Neural cell (in vitro differentiated cells): ENCODE measurements at regions not wholly inside any gene's neighbourhood (a gene's known extent, or its start where the extent isn't known, plus 50 kb on each side); places are given as distances from the start of the nearest gene placed in this dataset.

Experiments used
- H2AFZ ChIP-seq: fragments of 200-600, 300-800 bp; sonication (generic), shearing (Covaris generic); 2 replicates; pipeline ENCODE4 v1.6.0; 2014; ENCODE audit warnings: low read depth, mild to moderate bottlenecking, antibody characterized with exemption, low read length, moderate library complexity
- H3F3A ChIP-seq: fragments of 200-600 bp; shearing (Covaris generic); 2 replicates; pipeline ENCODE4 v1.6.1; 2016; ENCODE audit warnings: mild to moderate bottlenecking, moderate library complexity, mixed read lengths, antibody characterized with exemption, low read length; ENCODE audit not compliant: insufficient read depth, poor library complexity, severe bottlenecking
- H3K27ac ChIP-seq: fragments of 200-600, 300-800 bp; sonication (generic), shearing (Covaris generic); 2 replicates; pipeline ENCODE4 v1.5.1; 2014; ENCODE audit warnings: mild to moderate bottlenecking, low read length, moderate library complexity
- H3K27me3 ChIP-seq: fragments of 300-800, 200-600 bp; sonication (generic), shearing (Covaris generic); 2 replicates; pipeline ENCODE4 v1.6.0; 2014; ENCODE audit warnings: mild to moderate bottlenecking, low read depth, low read length, moderate library complexity; ENCODE audit not compliant: insufficient read depth
- H3K36me3 ChIP-seq: fragments of 300-800, 200-600 bp; sonication (generic), shearing (Covaris generic); 2 replicates; pipeline ENCODE4 v1.5.1; 2014; ENCODE audit warnings: mild to moderate bottlenecking, antibody characterized with exemption, low read length, moderate library complexity; ENCODE audit not compliant: insufficient read depth
- H3K4me2 ChIP-seq: fragments of 300-800, 200-600 bp; sonication (generic), shearing (Covaris generic); 2 replicates; pipeline ENCODE4 v1.6.0; 2014; ENCODE audit warnings: mild to moderate bottlenecking, low read length
- H3K4me3 ChIP-seq: fragments of 300-800, 200-600 bp; sonication (generic), shearing (Covaris generic); 2 replicates; pipeline ENCODE4 v1.5.1; 2014; ENCODE audit warnings: mild to moderate bottlenecking, low read length, moderate library complexity
- H3K79me2 ChIP-seq: fragments of 200-600 bp; shearing (Covaris generic); replicated peaks from 2 replicates; pipeline ENCODE4 v1.6.0; 2014; ENCODE audit warnings: mild to moderate bottlenecking, low read length, moderate library complexity; ENCODE audit not compliant: insufficient read depth
- H3K9ac ChIP-seq: fragments of 300-800, 200-600 bp; sonication (generic), shearing (Covaris generic); 2 replicates; pipeline ENCODE4 v1.6.1; 2016; ENCODE audit warnings: mild to moderate bottlenecking, low read length, mixed read lengths
- H3K9me2 ChIP-seq: fragments of 200-600 bp; shearing (Covaris generic); 2 replicates; pipeline ENCODE4 v1.6.1; 2016; ENCODE audit warnings: mild to moderate bottlenecking, low read length, mixed read lengths; ENCODE audit not compliant: insufficient read depth
- H3K9me3 ChIP-seq: fragments of 200-600, 300-800 bp; sonication (generic), shearing (Covaris generic); 2 replicates; pipeline ENCODE4 v1.6.1; 2016; ENCODE audit warnings: mild to moderate bottlenecking, mixed run types, low read length, moderate library complexity, mixed read lengths
- H4K20me1 ChIP-seq: fragments of 200-600 bp; shearing (Covaris generic); 2 replicates; pipeline ENCODE4 v1.6.1; 2016; ENCODE audit warnings: mild to moderate bottlenecking, mixed run types; ENCODE audit not compliant: insufficient read depth
- EP300 ChIP-seq: fragments of 450-650 bp; conservative IDR thresholded peaks from 2 replicates; pipeline ENCODE4 v1.6.1; 2014; ENCODE audit warnings: antibody characterized with exemption, mild to moderate bottlenecking, moderate library complexity; ENCODE audit not compliant: poor library complexity, severe bottlenecking
- EZH2 ChIP-seq: fragments of 200-600, 300-800 bp; shearing (Covaris generic), sonication (generic); IDR thresholded peaks from 2 replicates; pipeline ENCODE4 v1.6.1; 2014; ENCODE audit warnings: antibody characterized with exemption, low read length, borderline replicate concordance, mild to moderate bottlenecking; ENCODE audit not compliant: insufficient read depth, poor library complexity, severe bottlenecking
- MXI1 ChIP-seq: fragments of 450-650 bp; conservative IDR thresholded peaks from 2 replicates; pipeline ENCODE4 v1.6.1; 2014; ENCODE audit warnings: antibody characterized with exemption, mild to moderate bottlenecking; ENCODE audit not compliant: poor library complexity, severe bottlenecking
- POLR2AphosphoS5 ChIP-seq: IDR thresholded peaks from 2 replicates; pipeline ENCODE4 v1.6.1; 2012
- RAD21 ChIP-seq: fragments of 450-650 bp; conservative IDR thresholded peaks from 2 replicates; pipeline ENCODE4 v1.6.1; 2014; ENCODE audit warnings: antibody characterized with exemption, mild to moderate bottlenecking, moderate library complexity
- REST ChIP-seq: IDR thresholded peaks from 2 replicates; pipeline ENCODE4 v1.6.1; 2012; ENCODE audit warnings: borderline replicate concordance
- SMC3 ChIP-seq: fragments of 450-650 bp; conservative IDR thresholded peaks from 2 replicates; pipeline ENCODE4 v1.6.1; 2014; ENCODE audit warnings: antibody characterized with exemption, mild to moderate bottlenecking, moderate library complexity; ENCODE audit not compliant: poor library complexity
- TAF1 ChIP-seq: IDR thresholded peaks from 2 replicates; pipeline ENCODE4 v1.6.1; 2012; ENCODE audit warnings: low read depth
- TF ChIP-seq, protein P1 (sequence below): fragments of 450-650 bp; IDR thresholded peaks from 2 replicates; pipeline ENCODE4 v1.5.1; 2014; ENCODE audit warnings: antibody characterized with exemption, mild to moderate bottlenecking, moderate library complexity; ENCODE audit not compliant: poor library complexity, severe bottlenecking

DNA sequence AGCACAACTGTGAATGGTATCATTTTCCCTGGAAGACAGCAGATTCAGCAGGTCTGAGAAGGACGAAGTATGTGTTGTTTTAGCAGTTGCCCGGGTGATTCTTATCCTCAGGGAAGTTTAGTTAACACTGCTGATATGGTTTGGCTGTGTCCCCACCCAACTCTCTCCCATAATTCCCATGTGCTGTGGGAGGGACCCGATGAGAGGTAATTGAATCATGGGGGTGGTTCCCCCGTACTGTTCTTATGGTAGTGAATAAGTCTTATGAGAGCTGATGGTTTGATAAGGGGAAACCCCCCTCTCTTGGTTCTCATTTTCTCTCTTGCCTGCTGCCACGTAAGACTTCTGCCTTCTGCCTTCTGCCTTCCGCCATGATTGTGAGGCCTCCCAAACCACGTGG, 81.0 kb upstream of the UBAC2 start:
- no peak overlapping the region for H3K9ac ChIP-seq
- no peak overlapping the region for H3K4me3 ChIP-seq
- no peak overlapping the region for H3K4me2 ChIP-seq
- no peaks in the 10 kb centered on the region for H4K20me1 ChIP-seq
- no peaks in the 10 kb centered on the region for H3K79me2 ChIP-seq
- no peaks in the 10 kb centered on the region for H3K36me3 ChIP-seq
- TF ChIP-seq SMC3: no peak
- no peak for TF ChIP-seq EP300
- no peak for TF ChIP-seq POLR2AphosphoS5
- no peak for TF ChIP-seq MXI1
- TF ChIP-seq REST: no peak
- TF ChIP-seq EZH2: no peak
- TF ChIP-seq RAD21: no peak
- TF ChIP-seq TAF1: no peak
- TF ChIP-seq, protein P1, sequence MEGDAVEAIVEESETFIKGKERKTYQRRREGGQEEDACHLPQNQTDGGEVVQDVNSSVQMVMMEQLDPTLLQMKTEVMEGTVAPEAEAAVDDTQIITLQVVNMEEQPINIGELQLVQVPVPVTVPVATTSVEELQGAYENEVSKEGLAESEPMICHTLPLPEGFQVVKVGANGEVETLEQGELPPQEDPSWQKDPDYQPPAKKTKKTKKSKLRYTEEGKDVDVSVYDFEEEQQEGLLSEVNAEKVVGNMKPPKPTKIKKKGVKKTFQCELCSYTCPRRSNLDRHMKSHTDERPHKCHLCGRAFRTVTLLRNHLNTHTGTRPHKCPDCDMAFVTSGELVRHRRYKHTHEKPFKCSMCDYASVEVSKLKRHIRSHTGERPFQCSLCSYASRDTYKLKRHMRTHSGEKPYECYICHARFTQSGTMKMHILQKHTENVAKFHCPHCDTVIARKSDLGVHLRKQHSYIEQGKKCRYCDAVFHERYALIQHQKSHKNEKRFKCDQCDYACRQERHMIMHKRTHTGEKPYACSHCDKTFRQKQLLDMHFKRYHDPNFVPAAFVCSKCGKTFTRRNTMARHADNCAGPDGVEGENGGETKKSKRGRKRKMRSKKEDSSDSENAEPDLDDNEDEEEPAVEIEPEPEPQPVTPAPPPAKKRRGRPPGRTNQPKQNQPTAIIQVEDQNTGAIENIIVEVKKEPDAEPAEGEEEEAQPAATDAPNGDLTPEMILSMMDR: no peak
- H3F3A ChIP-seq: no peaks in the 10 kb centered on the region
- H3K27me3 ChIP-seq: no peaks in the 10 kb centered on the region
- H2AFZ ChIP-seq: no peak overlapping the region
- H3K27ac ChIP-seq: no peak overlapping the region
- no peaks in the 10 kb centered on the region for H3K9me3 ChIP-seq
- H3K9me2 ChIP-seq: no peaks in the 10 kb centered on the region

- Histone ChIP-seq H3K4me3 (no peak overlapping the region), H3K27me3 (no peaks in the 10 kb centered on the region), H3K9ac (no peak overlapping the region), H4K20me1 (no peaks in the 10 kb centered on the region), H3K9me3 (no peaks in the 10 kb centered on the region), H3K36me3 (no peaks in the 10 kb centered on the region), H3F3A (no peaks in the 10 kb centered on the region), H3K9me2 (no peaks in the 10 kb centered on the region), H3K27ac (no peak overlapping the region), H2AFZ (no peak overlapping the region), H3K4me2 (no peak overlapping the region), H3K79me2 (no peaks in the 10 kb centered on the region)
- TF ChIP-seq EZH2 (no peak), EP300 (no peak), REST (no peak), POLR2AphosphoS5 (no peak), RAD21 (no peak), SMC3 (no peak), MXI1 (no peak), TAF1 (no peak)
- TF ChIP-seq, protein P1: no peak
Observed at GRCh38 chr13:99120751-99121150, 79.9 kb upstream of the UBAC2 start.
